GM19025 (cell line): ENCODE measurements at regions not wholly inside any gene's neighbourhood (a gene's known extent, or its start where the extent isn't known, plus 50 kb on each side); places are given as distances from the start of the nearest gene placed in this dataset.

Experiments
- ATAC-seq: cut with Tn5 transposase; IDR thresholded peaks from one replicate; pipeline ENCODE4 v1.9.1; 2021; ENCODE audit warnings: mild to moderate bottlenecking, low read depth, moderate library complexity; ENCODE audit not compliant: unreplicated experiment

DNA sequence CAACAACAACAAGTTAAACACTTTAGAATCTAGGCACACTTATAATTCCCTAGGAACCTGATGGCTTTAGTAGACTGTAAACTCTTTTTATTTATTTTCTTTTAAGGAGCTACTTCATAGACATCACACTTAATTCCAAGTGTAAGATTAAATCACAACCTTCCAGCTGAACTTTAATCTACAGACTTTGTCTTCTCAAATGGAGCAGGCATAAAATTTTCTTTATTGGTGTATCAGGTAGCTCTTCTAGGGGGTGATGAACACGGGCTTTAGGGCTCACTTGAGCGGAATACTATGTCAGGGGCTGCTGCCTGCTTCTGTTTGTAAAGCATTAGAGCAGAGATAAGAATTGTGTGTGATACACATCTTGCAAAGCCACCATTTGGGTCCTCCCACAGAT lies 525.8 kb upstream of the FAT3 start:
- ATAC-seq: no peak

DNA sequence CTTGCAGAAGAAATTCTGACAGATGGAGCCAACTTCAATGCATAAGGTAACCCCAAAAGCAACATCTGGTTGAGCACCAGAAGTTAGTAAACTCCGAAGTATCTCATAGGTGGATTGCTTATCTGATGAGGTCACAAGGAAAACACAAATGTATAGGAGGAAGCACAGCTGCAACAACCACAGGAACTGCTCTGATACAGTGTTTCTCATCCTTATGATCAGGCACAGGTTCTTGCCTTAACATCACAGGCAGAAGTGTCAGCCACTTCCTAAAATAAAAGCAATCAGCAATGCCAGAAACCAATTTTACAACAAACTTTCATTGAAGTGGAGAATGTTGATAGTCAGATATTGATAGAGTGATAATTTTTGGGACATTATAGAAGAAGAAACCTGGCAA lies 530.3 kb upstream of the FAT3 start:
- no peak for ATAC-seq

DNA sequence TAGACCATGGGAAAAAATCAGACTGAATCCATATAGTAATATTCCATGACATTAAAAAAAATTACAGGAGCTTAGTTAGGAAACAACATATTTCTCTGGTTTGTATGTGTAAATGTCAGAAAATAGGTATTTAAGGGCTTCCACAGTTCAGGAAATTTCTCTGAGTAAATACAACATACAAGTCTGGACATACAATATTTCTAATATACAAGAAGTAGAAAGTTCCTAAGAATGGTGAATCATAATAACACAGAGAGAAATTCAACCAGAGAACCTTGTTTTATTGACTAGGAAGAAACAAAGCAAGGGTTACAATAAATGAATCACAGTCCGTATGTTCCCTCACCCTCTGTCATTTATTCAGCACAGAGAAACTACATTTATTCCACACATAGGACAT lies 532.7 kb upstream of the FAT3 start:
- ATAC-seq: no peak

GRCh38 chr11:91688672-91689071 lies 535.9 kb upstream of the FAT3 start:
- ATAC-seq: no peak

- no peak for ATAC-seq
These were observed 537.9 kb upstream of the FAT3 start for GRCh38 chr11:91686700-91687099.

GRCh38 chr11:91686281-91686680 lies 538.3 kb upstream of the FAT3 start:
- no peak for ATAC-seq

DNA sequence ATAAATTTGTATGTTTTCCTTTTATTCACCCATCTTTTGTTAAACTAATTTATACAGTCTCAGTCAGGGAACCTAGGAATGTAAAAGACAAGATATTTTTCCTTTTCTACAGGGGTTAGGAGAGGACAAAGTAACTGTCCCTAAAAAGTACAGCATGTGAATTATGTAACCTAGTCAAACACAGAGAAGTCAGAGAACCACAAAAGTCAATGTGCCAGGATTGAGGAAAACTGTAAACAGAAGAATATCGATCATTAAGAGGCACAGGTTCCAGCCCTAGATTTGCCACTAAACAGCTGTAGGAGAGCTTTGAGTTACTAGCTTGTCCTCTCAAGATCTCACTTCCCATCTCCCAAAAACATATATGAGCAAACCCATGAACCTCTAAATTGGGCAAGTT lies 550.9 kb upstream of the FAT3 start:
- ATAC-seq: no peak

- no peak for ATAC-seq
These were observed 560.1 kb upstream of the FAT3 start for GRCh38 chr11:91664521-91664920.

- ATAC-seq: no peak
These were observed 564.6 kb upstream of the FAT3 start for GRCh38 chr11:91660036-91660435.

DNA sequence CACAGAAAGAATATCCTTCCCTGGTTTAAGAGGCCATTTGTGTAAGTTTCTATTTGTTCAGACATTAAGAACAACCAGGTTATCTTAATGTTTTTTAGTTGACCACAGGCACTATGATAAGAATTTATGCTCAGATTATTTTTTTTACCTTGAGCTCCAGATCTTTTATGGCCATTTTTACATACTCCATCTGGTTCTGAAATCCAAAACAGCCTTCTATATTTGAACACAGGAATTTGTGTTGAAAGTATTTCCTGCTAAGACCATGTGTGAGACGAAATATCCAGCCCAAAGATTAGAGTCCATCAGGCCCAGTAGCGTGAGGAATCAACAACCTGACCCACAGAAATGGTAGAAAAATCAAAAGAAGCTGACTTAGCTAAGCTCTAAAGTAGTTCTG lies 569.9 kb upstream of the FAT3 start:
- ATAC-seq: no peak

- no peak for ATAC-seq
These were observed 571.4 kb upstream of the FAT3 start for GRCh38 chr11:91653079-91653754.

- ATAC-seq: no peak
These were observed 573.8 kb upstream of the FAT3 start for GRCh38 chr11:91650802-91651201.

DNA sequence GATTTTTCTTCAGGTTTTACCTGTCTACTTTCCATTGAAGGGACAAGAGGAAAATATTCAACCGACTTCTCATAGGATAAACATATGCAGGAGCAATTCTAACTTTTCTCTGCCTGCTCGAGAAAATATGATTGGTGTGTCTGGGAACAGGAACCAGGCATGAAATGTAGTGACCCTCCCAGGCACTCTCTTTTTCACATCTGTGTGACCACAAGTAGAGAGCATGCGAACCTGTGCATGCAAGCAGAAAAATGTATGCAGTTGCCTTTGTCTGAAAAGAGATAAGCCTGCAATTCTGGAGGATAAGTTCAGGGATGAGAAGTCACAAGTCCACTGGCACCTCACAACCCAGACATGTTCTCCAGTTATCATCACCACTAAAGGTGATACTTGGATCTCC lies 583.5 kb upstream of the FAT3 start:
- ATAC-seq: no peak

DNA sequence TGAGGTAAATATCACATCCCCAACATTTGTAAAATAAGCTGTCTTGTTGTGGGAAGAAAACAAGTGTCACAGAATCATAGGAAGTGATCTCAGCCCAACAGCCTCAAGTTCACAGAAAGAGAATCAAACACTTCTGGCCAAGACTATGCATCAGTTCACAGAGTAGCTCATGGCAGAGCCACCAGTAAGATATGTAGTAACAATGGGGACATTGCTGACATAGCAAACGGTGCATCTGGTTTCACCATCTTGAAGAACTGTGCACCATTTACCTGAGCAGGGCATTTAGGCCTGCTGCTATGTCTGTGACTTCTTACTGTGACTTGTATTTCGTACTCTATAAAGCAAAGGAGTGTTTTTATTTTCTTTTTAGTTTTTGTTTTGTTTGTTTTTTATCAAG lies 585.3 kb upstream of the FAT3 start:
- no peak for ATAC-seq

DNA sequence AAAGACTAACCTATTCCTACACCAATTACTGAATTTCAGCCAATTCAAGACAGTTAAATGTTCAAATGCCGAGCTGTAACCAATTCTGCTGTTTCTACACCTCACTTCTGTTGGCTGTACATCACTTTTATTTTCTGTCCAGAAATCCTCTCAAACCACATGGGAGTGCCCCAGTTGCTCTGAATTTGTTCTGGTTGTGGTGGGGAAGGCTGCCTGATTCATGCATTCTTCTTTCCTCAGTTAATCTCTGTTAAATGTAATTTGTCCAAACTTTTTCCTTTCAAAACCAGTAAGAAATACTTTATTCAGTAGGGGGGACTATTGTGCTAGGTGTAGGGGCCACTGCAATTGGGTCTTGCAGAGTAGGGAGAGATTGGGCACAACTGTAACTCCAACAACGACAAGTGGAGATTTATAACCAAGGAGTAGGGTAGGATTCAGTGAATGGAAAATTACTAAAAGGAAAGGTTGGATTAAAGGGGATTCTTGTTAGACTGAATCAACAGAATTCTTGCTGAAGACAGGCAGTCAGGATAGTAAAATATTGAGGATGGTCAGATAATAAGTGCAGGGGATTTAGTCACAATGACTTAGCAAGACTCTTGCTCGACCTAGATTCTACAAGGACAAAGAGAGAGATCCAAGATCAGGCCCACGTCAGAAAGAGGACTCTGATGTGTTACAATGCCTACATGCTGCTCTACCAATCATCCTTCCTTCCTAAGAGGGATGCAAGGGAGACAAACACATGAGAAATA lies 593.5 kb upstream of the FAT3 start:
- no peak for ATAC-seq

- ATAC-seq: no peak
These were observed 599.1 kb upstream of the FAT3 start for GRCh38 chr11:91625495-91625894.

DNA sequence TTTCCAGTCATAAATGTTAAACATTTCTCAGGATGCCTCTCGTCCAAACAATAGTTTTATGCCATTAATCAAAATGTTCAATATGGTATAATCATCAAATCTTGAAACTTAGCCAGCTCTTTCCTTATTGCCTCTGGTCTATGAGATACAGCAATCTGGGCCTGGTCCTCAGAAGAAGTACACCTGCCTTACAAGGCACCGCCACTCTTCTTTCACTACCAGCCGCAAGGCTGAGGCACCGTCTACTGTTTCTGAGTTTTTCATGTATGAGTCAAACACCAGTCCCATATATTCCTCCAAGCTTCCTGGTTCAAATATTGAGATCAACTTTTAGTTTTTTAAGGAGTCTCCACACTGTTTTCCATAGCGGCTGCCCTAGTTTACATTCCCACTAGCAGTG lies 600.6 kb upstream of the FAT3 start:
- ATAC-seq: no peak

- ATAC-seq: no peak
These were observed 615.9 kb upstream of the FAT3 start for GRCh38 chr11:91608677-91609076.

- no peak for ATAC-seq
These were observed 628.5 kb upstream of the FAT3 start for GRCh38 chr11:91596111-91596510.

DNA sequence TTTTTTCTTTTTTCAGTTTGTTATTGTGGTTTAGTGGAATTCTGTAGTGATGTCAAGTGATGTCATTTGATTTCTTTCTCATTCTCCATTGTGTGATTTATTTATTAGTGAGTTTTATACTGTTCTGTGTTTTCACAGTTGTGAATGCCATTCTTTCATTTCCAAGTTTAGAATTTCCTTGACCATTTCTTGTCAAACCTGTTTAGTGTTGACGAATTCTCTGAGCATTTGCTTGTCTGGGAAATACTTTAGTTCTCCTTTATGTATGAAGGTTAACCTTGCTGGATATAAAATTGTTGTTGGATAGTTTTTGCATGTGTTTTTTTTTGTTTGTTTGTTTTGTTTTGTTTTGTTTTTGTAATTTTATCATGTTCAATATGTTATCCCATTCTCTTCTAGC lies 633.6 kb upstream of the FAT3 start:
- no peak for ATAC-seq

DNA sequence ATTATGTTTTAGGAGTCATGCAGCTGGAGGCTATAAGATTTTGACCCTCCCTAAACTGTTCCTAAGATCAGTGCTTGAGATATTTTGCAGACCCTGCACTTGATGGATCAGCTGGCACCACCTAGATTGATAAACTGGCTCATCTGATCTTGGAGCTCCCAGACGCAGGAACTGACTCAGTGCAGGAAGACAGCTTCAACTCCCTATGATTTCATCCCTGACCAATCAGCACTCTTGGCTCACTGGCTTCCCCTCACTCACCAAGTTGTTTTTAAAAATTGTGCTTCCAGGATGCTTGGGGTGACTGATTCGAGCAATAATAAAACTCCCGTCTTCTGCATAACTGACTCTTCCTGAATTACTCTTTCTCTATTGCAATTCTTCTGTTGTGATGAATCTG lies 637.5 kb upstream of the FAT3 start:
- ATAC-seq: no peak

DNA sequence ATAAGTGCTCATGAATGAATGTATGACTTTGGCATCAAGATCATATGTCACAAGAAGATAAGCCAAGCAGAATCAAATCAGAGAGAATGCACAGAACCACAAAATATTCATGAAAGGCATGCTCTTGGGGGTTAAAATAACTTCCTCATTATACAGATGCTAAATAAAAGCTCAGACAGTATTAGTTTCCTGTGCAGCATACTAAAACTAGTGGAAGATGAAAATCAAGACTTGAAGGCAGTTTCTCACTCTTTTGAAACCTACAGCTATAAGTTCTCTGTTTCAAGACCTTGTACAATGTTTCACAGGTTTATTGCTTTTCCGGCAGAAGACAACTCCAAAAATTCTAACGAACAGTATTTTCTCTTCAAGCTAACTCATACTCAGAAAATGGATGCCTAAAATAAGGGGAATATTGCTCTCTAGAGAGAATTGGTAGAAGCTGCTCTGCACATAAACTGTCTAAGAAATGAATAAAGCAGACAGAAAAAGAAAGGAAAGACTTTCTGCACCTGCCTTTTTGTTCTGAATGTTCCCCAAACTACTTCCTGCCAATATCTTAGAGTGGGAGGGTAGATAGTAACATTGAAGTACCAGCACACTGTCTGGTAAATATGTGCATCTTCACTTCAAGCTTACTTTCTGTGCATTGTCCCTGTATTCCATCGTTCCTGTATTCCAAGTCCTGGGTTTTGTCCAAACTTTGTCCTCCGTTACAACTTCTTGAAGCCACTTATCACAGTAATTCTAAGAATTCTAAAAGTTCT lies 639.4 kb upstream of the FAT3 start:
- ATAC-seq: no peak
